ENCODE measurements at regions not wholly inside any gene's neighbourhood (a gene's known extent, or its start where the extent isn't known, plus 50 kb on each side); places are given as distances from the start of the nearest gene placed in this dataset.

- no peak for DNase-seq
- 89 to 92% methylated on average over 8 of the region's 8 CpGs for WGBS, 2 donors
- peaks cover 6% of the 10 kb centered on the region for H3K4me1 ChIP-seq
- no peak overlapping the region for H3K4me3 ChIP-seq
- intact Hi-C loops (cut with DNase I; ENCODE audit: low total_unique reads): no loop called here
- no peak for TF ChIP-seq CTCF (IDR thresholded peaks at IDR 0.05)
- TF ChIP-seq POLR2A (IDR thresholded peaks at IDR 0.05): no peak
- H3K27ac ChIP-seq: no peak overlapping the region
- H3K9me3 ChIP-seq: no peaks in the 10 kb centered on the region
- no peaks in the 10 kb centered on the region for H3K36me3 ChIP-seq (ENCODE audit: low read depth, missing control alignments)
- no peaks in the 10 kb centered on the region for H3K27me3 ChIP-seq
These were observed 507.8 kb downstream of the CD83 start for GRCh38 chr6:14625173-14625895.

- Histone ChIP-seq H3K4me3 (no peak overlapping the region), H3K27me3 (no peaks in the 10 kb centered on the region), H3K9me3 (no peaks in the 10 kb centered on the region), H3K4me1 (peaks cover 5% of the 10 kb centered on the region), H3K27ac (no peak overlapping the region), H3K36me3 (ENCODE audit: low read depth, missing control alignments) (no peaks in the 10 kb centered on the region)
- no peak for DNase-seq
- intact Hi-C loops (cut with DNase I; ENCODE audit: low total_unique reads): no loop called here
- no peak for TF ChIP-seq POLR2A (IDR thresholded peaks at IDR 0.05)
- 74 to 89% methylated on average over 6 of the region's 6 CpGs for WGBS, 2 donors
These were observed 509.0 kb downstream of the CD83 start for GRCh38 chr6:14626556-14626955.

- Histone ChIP-seq H3K36me3 (ENCODE audit: low read depth, missing control alignments) (no peaks in the 10 kb centered on the region), H3K27ac (no peak overlapping the region), H3K4me3 (no peak overlapping the region), H3K9me3 (no peaks in the 10 kb centered on the region), H3K4me1 (no peaks in the 10 kb centered on the region), H3K27me3 (no peaks in the 10 kb centered on the region)
- DNase-seq: no peak
- TF ChIP-seq POLR2A (IDR thresholded peaks at IDR 0.05): no peak
- TF ChIP-seq CTCF (IDR thresholded peaks at IDR 0.05): no peak
- 74 to 75% methylated on average over 12 of the region's 12 CpGs for WGBS, 2 donors
- intact Hi-C loops (cut with DNase I; ENCODE audit: low total_unique reads): no loop called here
These were observed 512.4 kb downstream of the CD83 start for GRCh38 chr6:14630016-14630415.

- intact Hi-C loops (cut with DNase I; ENCODE audit: low total_unique reads): no loop called here
- no peak overlapping the region for H3K27ac ChIP-seq
- H3K9me3 ChIP-seq: no peaks in the 10 kb centered on the region
- H3K4me1 ChIP-seq: no peaks in the 10 kb centered on the region
- H3K36me3 ChIP-seq (ENCODE audit: low read depth, missing control alignments): no peaks in the 10 kb centered on the region
- H3K27me3 ChIP-seq: no peaks in the 10 kb centered on the region
- WGBS, 2 donors: 70 to 95% methylated on average over 1 to 3 of the region's 3 CpGs
- no peak for DNase-seq
- no peak for TF ChIP-seq CTCF (IDR thresholded peaks at IDR 0.05)
- TF ChIP-seq POLR2A (IDR thresholded peaks at IDR 0.05): no peak
- no peak overlapping the region for H3K4me3 ChIP-seq
These were observed 515.9 kb downstream of the CD83 start for GRCh38 chr6:14633479-14633878.

GRCh38 chr6:14634072-14634471 is 516.5 kb downstream of the CD83 start:
- WGBS, 2 donors: 86 to 94% methylated on average over 9 of the region's 9 CpGs
- Histone ChIP-seq H3K4me1 (peaks cover 6% of the 10 kb centered on the region), H3K9me3 (no peaks in the 10 kb centered on the region), H3K27me3 (no peaks in the 10 kb centered on the region), H3K36me3 (ENCODE audit: low read depth, missing control alignments) (no peaks in the 10 kb centered on the region), H3K4me3 (no peak overlapping the region), H3K27ac (no peak overlapping the region)
- no peak for TF ChIP-seq POLR2A (IDR thresholded peaks at IDR 0.05)
- TF ChIP-seq CTCF (IDR thresholded peaks at IDR 0.05): no peak
- intact Hi-C loops (cut with DNase I; ENCODE audit: low total_unique reads): no loop called here
- DNase-seq: no peak
